ENCODE measurements at regions not wholly inside any gene's neighbourhood (a gene's known extent, or its start where the extent isn't known, plus 50 kb on each side); places are given as distances from the start of the nearest gene placed in this dataset.

DNA sequence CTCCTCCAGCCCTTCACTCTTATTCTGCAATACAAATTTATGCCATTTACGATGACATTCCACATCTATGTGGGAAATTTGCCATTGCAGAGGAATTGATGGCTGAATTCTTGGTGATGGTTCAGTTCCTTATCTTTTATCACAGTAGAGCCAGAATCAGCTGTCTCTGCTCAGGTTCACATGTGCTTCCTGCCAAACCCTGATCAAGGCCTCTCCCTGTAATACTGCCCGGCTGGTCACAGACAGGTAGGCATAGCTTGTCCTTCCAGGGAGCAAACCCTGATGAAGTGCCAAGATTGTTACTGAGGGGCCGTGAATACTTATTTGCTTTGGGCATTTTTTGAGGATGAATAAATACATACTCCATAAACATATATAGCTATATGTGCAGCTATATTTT lies 450.0 kb downstream of the NSUN3 start:
- TF ChIP-seq POLR2AphosphoS5 (IDR thresholded peaks at IDR 0.05), result no peak
- no peak for TF ChIP-seq EP300 (IDR thresholded peaks at IDR 0.05)
- no peak for TF ChIP-seq POLR2A (IDR thresholded peaks at IDR 0.05)
- TF ChIP-seq, protein P1, sequence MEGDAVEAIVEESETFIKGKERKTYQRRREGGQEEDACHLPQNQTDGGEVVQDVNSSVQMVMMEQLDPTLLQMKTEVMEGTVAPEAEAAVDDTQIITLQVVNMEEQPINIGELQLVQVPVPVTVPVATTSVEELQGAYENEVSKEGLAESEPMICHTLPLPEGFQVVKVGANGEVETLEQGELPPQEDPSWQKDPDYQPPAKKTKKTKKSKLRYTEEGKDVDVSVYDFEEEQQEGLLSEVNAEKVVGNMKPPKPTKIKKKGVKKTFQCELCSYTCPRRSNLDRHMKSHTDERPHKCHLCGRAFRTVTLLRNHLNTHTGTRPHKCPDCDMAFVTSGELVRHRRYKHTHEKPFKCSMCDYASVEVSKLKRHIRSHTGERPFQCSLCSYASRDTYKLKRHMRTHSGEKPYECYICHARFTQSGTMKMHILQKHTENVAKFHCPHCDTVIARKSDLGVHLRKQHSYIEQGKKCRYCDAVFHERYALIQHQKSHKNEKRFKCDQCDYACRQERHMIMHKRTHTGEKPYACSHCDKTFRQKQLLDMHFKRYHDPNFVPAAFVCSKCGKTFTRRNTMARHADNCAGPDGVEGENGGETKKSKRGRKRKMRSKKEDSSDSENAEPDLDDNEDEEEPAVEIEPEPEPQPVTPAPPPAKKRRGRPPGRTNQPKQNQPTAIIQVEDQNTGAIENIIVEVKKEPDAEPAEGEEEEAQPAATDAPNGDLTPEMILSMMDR (IDR thresholded peaks at IDR 0.05), result no peak

Data from stomach (tissue), 4 donors.